Mammary epithelial cell (primary cell): ENCODE measurements at regions not wholly inside any gene's neighbourhood (a gene's known extent, or its start where the extent isn't known, plus 50 kb on each side); places are given as distances from the start of the nearest gene placed in this dataset.

Experiments used
- EZH2 ChIP-seq: IDR thresholded peaks from 2 replicates; pipeline ENCODE4 v1.6.1; 2012; ENCODE audit warnings: low read length, inconsistent platforms, borderline replicate concordance
- TF ChIP-seq, protein P1 (sequence below), 2 donors: IDR thresholded peaks in 1 of 2; conservative IDR thresholded peaks in 1 of 2; 2 replicates each; pipeline ENCODE4 v1.5.1; 2011 to 2012; ENCODE audit warnings: inconsistent platforms in 2 of 2, low read length in 2 of 2, mild to moderate bottlenecking in 2 of 2, control low read depth in 1 of 2, low read depth in 1 of 2; ENCODE audit not compliant: insufficient read depth in 1 of 2; ENCODE audit errors: extremely low read depth in 1 of 2

DNA sequence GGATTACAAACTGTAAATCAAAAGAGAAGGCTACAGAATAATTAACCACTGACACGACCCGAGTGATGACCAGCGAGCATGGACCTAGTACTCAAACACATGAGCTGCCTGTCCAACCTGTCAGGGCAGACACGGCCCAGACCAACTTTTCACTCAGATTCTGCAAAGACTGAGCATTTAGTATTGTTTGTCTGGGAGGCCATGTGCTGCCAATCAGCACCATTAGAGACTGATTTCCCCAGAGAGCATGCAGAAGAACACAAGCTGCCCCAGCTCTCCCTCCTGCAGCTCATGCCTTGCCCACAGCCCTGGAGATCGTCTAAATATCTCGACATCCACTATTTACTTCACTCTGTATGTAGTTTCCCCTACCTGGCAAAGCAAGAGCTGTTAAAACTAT, 172.6 kb upstream of the INHBA start:
- TF ChIP-seq, protein P1, sequence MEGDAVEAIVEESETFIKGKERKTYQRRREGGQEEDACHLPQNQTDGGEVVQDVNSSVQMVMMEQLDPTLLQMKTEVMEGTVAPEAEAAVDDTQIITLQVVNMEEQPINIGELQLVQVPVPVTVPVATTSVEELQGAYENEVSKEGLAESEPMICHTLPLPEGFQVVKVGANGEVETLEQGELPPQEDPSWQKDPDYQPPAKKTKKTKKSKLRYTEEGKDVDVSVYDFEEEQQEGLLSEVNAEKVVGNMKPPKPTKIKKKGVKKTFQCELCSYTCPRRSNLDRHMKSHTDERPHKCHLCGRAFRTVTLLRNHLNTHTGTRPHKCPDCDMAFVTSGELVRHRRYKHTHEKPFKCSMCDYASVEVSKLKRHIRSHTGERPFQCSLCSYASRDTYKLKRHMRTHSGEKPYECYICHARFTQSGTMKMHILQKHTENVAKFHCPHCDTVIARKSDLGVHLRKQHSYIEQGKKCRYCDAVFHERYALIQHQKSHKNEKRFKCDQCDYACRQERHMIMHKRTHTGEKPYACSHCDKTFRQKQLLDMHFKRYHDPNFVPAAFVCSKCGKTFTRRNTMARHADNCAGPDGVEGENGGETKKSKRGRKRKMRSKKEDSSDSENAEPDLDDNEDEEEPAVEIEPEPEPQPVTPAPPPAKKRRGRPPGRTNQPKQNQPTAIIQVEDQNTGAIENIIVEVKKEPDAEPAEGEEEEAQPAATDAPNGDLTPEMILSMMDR (conservative IDR thresholded peaks at IDR 0.05 in 1 of 2, IDR thresholded peaks at IDR 0.05 in 1 of 2; ENCODE audit: extremely low read depth in 1 of 2, insufficient read depth in 1 of 2, low read depth in 1 of 2, low read length in 2 of 2): no peak
- no peak for TF ChIP-seq EZH2
